Liver (tissue), 3 donors: ENCODE measurements at regions not wholly inside any gene's neighbourhood (a gene's known extent, or its start where the extent isn't known, plus 50 kb on each side); places are given as distances from the start of the nearest gene placed in this dataset.

Source experiments
- JUND ChIP-seq, 2 donors: IDR thresholded peaks; 2 replicates each; pipeline ENCODE4 v1.6.1; 2016; ENCODE audit warnings: antibody characterized with exemption in 2 of 2
- TF ChIP-seq, protein P1 (sequence below): fragments of 150-350 bp; IDR thresholded peaks from 2 replicates; pipeline ENCODE4 v1.5.1; 2017; ENCODE audit warnings: improper control_type of control experiment, low read depth, low read length; ENCODE audit not compliant: missing input control
- donor health status: healthy.
- donor health status: healthy.

DNA sequence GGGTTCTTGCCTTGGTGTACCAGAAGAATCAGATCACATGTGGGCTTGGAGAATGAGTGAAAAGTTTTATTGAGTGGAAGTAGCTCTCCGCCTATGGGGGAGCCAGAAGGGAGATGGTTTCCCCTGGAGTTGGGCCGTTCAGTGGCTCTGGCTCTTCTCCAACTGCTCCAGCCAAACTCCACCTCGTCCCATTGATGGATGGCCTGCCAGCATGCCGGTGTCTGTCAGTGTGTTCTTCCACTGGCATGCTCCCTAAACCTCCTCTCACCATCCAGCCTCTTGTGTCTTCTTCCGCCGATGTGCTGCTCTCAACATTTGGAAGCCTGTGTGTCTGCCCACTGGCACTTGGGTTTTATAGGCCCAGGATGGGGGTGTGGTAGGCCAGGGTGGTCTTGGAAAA is 119.4 kb downstream of the MAP3K21 start:
- TF ChIP-seq, protein P1, sequence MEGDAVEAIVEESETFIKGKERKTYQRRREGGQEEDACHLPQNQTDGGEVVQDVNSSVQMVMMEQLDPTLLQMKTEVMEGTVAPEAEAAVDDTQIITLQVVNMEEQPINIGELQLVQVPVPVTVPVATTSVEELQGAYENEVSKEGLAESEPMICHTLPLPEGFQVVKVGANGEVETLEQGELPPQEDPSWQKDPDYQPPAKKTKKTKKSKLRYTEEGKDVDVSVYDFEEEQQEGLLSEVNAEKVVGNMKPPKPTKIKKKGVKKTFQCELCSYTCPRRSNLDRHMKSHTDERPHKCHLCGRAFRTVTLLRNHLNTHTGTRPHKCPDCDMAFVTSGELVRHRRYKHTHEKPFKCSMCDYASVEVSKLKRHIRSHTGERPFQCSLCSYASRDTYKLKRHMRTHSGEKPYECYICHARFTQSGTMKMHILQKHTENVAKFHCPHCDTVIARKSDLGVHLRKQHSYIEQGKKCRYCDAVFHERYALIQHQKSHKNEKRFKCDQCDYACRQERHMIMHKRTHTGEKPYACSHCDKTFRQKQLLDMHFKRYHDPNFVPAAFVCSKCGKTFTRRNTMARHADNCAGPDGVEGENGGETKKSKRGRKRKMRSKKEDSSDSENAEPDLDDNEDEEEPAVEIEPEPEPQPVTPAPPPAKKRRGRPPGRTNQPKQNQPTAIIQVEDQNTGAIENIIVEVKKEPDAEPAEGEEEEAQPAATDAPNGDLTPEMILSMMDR = no peak
- no peak for TF ChIP-seq JUND (IDR thresholded peaks at IDR 0.05)
